GM12878 (cell line): ENCODE measurements at regions not wholly inside any gene's neighbourhood (a gene's known extent, or its start where the extent isn't known, plus 50 kb on each side); places are given as distances from the start of the nearest gene placed in this dataset.

Source experiments
- ESRRA ChIP-seq: IDR thresholded peaks from 2 replicates; pipeline ENCODE4 v1.6.1; 2012; ENCODE audit warnings: mild to moderate bottlenecking, low read length, improper control_type of control experiment
- MXI1 ChIP-seq: fragments of 150-350 bp; IDR thresholded peaks from 2 replicates; pipeline ENCODE4 v1.6.1; 2011; ENCODE audit warnings: low read depth, mild to moderate bottlenecking, inconsistent platforms, low read length, improper control_type of control experiment
- PAX5 ChIP-seq: IDR thresholded peaks from 2 replicates; pipeline ENCODE4 v1.6.1; 2011; ENCODE audit warnings: low read depth, low read length, borderline replicate concordance
- TBL1XR1 ChIP-seq: IDR thresholded peaks from 2 replicates; pipeline ENCODE4 v1.6.1; 2012; ENCODE audit warnings: low read depth, low read length, improper control_type of control experiment
- ZNF207 ChIP-seq: fragments of 450-650 bp; IDR thresholded peaks from 2 replicates; pipeline ENCODE4 v1.6.1; 2014; ENCODE audit warnings: antibody characterized with exemption, mild to moderate bottlenecking, borderline replicate concordance
- ZNF217 ChIP-seq: fragments of 450-650 bp; IDR thresholded peaks from 2 replicates; pipeline ENCODE4 v1.6.1; 2017; ENCODE audit warnings: antibody characterized with exemption, mild to moderate bottlenecking
- ZNF622 ChIP-seq: fragments of 450-650 bp; IDR thresholded peaks from 2 replicates; pipeline ENCODE4 v1.6.1; 2017; ENCODE audit warnings: mild to moderate bottlenecking, inconsistent platforms
- TF ChIP-seq, protein P1 (sequence below): fragments of 450-650 bp; IDR thresholded peaks from 2 replicates; pipeline ENCODE4 v1.6.1; 2017; ENCODE audit warnings: mild to moderate bottlenecking, moderate library complexity
- TF ChIP-seq, protein P2 (sequence below): IDR thresholded peaks from 2 replicates; pipeline ENCODE4 v1.6.1; 2011; ENCODE audit warnings: low read depth, low read length, improper control_type of control experiment, borderline replicate concordance
- TF ChIP-seq, protein P3 (sequence below): fragments of 450-650 bp; IDR thresholded peaks from 2 replicates; pipeline ENCODE4 v1.6.1; 2018; ENCODE audit warnings: mild to moderate bottlenecking, low read depth, moderate library complexity; ENCODE audit not compliant: partially characterized antibody

DNA sequence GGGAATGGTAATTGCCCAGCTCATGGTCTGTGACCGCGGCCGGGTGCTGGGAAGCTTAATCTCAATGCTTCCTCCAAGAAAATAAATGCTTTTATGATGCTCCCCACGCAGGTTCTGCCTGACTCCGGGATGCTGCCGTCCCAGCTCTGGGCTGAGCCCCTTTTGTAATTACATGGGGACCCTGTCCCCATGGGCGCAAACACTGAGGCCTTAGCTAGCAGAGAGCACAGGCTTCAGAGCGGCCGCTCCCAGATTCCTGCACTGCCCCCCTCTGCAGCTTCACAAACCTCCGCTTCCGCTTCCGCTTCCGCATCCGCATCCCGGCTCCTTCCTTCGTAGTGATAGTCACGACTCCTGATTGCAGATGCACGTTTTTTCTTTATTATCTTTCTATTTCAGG is 129.5 kb downstream of the KIF26A start (continued):
- TF ChIP-seq, protein P1, sequence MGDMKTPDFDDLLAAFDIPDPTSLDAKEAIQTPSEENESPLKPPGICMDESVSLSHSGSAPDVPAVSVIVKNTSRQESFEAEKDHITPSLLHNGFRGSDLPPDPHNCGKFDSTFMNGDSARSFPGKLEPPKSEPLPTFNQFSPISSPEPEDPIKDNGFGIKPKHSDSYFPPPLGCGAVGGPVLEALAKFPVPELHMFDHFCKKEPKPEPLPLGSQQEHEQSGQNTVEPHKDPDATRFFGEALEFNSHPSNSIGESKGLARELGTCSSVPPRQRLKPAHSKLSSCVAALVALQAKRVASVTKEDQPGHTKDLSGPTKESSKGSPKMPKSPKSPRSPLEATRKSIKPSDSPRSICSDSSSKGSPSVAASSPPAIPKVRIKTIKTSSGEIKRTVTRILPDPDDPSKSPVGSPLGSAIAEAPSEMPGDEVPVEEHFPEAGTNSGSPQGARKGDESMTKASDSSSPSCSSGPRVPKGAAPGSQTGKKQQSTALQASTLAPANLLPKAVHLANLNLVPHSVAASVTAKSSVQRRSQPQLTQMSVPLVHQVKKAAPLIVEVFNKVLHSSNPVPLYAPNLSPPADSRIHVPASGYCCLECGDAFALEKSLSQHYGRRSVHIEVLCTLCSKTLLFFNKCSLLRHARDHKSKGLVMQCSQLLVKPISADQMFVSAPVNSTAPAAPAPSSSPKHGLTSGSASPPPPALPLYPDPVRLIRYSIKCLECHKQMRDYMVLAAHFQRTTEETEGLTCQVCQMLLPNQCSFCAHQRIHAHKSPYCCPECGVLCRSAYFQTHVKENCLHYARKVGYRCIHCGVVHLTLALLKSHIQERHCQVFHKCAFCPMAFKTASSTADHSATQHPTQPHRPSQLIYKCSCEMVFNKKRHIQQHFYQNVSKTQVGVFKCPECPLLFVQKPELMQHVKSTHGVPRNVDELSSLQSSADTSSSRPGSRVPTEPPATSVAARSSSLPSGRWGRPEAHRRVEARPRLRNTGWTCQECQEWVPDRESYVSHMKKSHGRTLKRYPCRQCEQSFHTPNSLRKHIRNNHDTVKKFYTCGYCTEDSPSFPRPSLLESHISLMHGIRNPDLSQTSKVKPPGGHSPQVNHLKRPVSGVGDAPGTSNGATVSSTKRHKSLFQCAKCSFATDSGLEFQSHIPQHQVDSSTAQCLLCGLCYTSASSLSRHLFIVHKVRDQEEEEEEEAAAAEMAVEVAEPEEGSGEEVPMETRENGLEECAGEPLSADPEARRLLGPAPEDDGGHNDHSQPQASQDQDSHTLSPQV, result no peak
- TF ChIP-seq ZNF207 (no peak), ESRRA (no peak), TBL1XR1 (no peak), ZNF622 (no peak), MXI1 (no peak), ZNF217 (no peak), PAX5 (no peak)
- TF ChIP-seq, protein P2, sequence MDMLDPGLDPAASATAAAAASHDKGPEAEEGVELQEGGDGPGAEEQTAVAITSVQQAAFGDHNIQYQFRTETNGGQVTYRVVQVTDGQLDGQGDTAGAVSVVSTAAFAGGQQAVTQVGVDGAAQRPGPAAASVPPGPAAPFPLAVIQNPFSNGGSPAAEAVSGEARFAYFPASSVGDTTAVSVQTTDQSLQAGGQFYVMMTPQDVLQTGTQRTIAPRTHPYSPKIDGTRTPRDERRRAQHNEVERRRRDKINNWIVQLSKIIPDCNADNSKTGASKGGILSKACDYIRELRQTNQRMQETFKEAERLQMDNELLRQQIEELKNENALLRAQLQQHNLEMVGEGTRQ, result no peak
- TF ChIP-seq, protein P3, sequence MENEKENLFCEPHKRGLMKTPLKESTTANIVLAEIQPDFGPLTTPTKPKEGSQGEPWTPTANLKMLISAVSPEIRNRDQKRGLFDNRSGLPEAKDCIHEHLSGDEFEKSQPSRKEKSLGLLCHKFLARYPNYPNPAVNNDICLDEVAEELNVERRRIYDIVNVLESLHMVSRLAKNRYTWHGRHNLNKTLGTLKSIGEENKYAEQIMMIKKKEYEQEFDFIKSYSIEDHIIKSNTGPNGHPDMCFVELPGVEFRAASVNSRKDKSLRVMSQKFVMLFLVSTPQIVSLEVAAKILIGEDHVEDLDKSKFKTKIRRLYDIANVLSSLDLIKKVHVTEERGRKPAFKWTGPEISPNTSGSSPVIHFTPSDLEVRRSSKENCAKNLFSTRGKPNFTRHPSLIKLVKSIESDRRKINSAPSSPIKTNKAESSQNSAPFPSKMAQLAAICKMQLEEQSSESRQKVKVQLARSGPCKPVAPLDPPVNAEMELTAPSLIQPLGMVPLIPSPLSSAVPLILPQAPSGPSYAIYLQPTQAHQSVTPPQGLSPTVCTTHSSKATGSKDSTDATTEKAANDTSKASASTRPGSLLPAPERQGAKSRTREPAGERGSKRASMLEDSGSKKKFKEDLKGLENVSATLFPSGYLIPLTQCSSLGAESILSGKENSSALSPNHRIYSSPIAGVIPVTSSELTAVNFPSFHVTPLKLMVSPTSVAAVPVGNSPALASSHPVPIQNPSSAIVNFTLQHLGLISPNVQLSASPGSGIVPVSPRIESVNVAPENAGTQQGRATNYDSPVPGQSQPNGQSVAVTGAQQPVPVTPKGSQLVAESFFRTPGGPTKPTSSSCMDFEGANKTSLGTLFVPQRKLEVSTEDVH, result no peak
